ENCODE measurements at regions not wholly inside any gene's neighbourhood (a gene's known extent, or its start where the extent isn't known, plus 50 kb on each side); places are given as distances from the start of the nearest gene placed in this dataset.

GRCh38 chr2:67904566-67904965 is 158.2 kb downstream of the C1D start:
- TF ChIP-seq CTCF (IDR thresholded peaks at IDR 0.05): no peak

GRCh38 chr2:67904966-67905365 is 157.8 kb downstream of the C1D start:
- no peak for TF ChIP-seq CTCF (IDR thresholded peaks at IDR 0.05)

- no peak for TF ChIP-seq CTCF (IDR thresholded peaks at IDR 0.05)
These were observed 145.3 kb downstream of the C1D start for GRCh38 chr2:67917332-67918054.

- no peak for TF ChIP-seq CTCF (IDR thresholded peaks at IDR 0.05)
These were observed 144.3 kb downstream of the C1D start for GRCh38 chr2:67918471-67918870.

- no peak for TF ChIP-seq CTCF (IDR thresholded peaks at IDR 0.05)
These were observed 143.3 kb downstream of the C1D start for GRCh38 chr2:67919490-67919889.

GRCh38 chr2:67922080-67922785 is 140.6 kb downstream of the C1D start:
- TF ChIP-seq CTCF (IDR thresholded peaks at IDR 0.05): no peak

GRCh38 chr2:67923696-67924095 is 139.1 kb downstream of the C1D start:
- TF ChIP-seq CTCF (IDR thresholded peaks at IDR 0.05): no peak
